Stimulated activated CD4-positive, alpha-beta T cell treated with anti-CD3 and anti-CD28 coated beads, TNF-alpha, amount 100 ng/mL, for 4 hours (primary cell): ENCODE measurements at regions not wholly inside any gene's neighbourhood (a gene's known extent, or its start where the extent isn't known, plus 50 kb on each side); places are given as distances from the start of the nearest gene placed in this dataset.

Experiments used
- DNase-seq, 3 experiments: peaks; one replicate each; pipeline ENCODE4 v3.0.0-alpha.2; 2020; ENCODE audit warnings: low read depth in 3 of 3

DNA sequence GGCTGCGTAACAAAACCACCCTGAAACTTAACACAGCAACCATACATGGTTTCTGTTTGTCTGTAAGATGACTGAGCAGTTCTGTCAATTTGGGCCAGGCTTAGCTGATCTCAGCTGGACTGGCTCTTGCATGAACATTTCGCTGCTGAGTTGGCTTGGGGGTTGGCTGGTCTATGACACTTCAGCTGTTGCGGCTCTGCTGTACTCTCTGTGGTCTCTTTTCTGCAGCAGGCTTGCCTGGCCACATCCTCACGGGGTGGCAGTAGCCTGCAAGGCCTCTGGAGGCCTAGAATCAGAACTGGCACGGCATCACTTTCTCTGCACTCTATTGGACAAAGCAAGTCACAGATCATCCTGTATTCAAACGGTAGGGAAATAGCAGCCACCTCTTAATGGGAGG, 216.2 kb downstream of the BCL11B start:
- DNase-seq: no peak

DNA sequence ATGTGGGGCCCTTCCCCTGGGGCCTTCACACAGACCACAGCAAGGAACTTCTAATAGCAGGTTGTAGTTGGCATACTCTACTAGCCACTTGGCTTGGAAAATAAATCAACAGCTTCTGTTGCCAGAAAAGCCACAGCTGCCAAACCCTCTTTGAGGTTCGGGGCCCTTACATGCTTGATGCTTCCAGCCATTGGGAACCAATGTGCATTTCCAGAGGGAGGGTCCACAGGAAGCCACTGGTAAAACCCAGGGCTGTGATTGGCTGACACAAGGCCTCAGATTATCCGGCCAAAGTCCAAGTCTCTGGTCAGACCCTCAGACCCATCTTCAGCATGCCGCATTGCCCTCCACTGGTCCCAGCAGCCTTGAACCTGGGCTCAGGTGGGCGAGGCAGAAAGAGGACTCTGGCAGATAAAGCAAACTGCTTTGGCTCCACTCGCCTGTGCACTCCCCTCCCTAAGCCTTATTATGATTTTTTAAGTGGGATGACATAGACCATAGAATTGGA, 214.4 kb downstream of the BCL11B start:
- DNase-seq: no peak

- DNase-seq: no peak
Observed at GRCh38 chr14:99058542-99058941, 213.5 kb downstream of the BCL11B start.

- no peak for DNase-seq
Observed at GRCh38 chr14:99062216-99062615, 209.8 kb downstream of the BCL11B start.

DNA sequence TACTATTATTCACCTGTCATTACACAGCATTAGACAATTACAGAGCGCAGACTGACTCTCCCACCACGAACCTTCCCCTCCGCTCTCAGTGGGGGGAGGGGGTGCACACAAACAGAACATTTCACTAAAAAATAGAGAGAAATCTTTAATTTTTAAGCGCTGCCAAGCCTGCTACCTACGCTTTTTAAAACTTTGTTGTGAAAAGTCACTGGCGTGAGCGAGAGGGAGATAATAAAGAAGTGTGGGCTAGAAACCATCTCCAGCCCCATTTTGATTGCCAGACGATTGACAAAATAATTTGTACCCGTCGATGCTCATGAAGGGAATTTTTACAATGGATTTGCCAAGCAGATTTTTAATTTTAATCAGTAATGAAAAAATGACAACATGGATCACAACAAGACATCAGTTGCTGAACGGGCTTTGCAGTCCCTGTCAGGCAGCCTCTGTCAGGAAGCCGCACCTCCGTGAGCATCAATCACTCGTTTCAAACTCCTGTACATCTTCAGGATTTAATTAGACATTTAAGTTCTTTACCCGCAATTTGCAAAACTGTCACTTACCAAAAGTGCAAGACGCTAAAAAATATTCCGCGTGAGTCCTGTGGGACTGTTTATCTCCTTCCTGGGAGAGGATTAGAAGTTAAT, 209.1 kb downstream of the BCL11B start:
- DNase-seq: no peak

DNA sequence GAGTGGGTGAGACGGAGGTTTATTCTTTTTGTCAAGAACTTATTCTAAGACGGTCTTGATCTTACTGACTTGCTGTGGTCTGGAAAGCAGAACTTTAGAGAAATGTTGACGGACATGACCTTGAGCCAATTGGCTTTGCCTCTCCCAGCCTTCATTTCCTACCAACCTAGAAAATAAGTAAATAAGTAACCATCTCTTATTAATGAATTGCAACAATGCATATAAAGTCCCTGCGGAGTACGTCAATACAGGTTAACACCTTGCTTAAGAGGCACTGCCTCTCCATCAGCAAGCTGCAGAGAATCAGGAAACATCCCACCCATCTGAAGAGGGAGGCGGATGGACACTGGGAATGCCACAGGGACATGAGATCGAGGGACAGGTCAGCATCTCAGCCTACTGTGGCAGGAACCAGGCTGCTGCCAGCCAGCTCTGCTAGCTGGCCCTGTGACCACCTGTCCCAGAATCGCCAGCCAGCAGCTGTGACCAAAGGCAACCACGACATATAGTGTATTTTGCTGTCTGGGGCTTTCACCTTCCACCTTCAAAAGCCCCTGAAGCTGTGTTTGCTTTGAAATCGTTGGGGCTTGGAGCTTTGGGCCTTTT, 208.3 kb downstream of the BCL11B start:
- DNase-seq: no peak

- DNase-seq: no peak
Observed at GRCh38 chr14:99064262-99064954, 207.6 kb downstream of the BCL11B start.

GRCh38 chr14:99065551-99065950, 206.4 kb downstream of the BCL11B start:
- no peak for DNase-seq

DNA sequence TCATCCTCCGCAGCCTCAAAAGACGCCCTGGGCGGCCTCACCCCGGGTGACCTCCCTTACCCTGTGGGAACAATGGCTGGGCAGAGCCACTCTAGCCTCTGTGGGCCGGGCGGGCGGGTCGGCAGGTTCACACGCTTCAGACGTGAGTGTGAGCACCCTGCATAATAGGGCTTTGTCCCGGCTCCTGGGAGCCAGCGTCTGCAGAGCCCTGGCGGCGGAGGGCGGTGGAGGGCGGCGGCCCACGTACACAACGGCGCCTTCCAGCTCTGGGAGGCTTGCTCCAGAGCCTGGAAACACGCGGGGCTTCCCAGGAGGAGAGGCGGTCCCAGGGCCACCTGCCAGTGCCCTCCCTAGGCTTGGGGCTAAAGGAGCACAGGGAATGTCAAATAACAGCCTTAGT, 205.6 kb downstream of the BCL11B start:
- DNase-seq: no peak

DNA sequence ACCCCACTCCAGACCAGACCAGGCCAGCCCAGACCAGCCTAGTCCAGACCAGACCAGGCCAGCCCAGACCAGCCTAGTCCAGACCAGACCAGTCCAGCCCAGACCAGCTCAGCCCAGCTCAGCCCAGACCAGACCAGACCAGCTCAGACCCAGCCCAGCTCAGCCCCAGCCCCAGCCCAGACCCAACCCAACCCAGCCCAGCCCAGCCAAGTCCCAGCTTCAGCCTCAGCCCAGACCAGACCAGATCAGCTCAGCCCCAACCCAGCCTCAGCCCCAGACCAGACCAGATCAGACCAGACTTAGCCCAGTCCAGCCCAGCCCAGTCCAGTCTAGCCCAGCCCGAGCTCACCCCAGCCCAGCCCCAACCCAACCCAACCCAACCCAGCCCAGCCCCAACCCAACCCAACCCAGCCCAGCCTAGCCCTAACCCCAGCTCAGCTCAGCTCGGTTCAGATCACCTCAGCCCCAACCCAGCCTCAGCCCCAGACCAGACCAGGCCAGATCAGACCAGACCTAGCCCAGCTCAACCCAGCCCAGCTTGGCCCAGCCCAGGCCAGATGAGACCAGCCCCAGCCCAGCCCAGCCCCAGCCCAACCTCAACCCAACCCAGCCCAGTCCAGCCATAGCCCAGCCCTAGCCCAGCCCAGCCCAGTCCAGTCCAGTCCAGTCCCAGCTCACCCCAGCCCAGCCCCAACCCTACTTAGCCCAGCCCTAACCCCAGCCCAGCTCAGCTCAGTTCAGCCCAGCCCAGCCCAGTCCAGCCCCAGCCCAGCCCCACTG, 204.7 kb downstream of the BCL11B start:
- no peak for DNase-seq

- no peak for DNase-seq
Observed at GRCh38 chr14:99067927-99068326, 204.1 kb downstream of the BCL11B start.

GRCh38 chr14:99069946-99070345, 202.1 kb downstream of the BCL11B start:
- DNase-seq: no peak

DNA sequence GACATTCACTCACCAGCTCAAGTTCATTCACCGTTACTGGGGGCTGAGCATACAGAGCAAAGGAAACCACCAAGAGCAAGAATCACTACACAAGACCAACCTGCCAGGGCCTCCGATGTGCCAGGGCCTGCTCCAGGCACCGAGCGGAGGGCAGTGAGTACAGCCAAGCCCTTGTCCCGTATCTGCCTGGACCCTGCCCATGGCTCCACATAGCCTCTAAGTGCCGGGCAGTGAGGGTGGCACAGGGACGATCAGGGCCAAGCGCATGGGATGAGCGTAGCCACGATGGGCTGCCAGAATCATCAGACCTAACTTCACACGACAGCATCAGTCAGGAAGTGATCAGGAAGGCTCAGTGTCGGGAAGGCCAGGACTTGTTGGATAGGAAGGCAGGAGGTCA, 199.6 kb downstream of the BCL11B start:
- DNase-seq: no peak

DNA sequence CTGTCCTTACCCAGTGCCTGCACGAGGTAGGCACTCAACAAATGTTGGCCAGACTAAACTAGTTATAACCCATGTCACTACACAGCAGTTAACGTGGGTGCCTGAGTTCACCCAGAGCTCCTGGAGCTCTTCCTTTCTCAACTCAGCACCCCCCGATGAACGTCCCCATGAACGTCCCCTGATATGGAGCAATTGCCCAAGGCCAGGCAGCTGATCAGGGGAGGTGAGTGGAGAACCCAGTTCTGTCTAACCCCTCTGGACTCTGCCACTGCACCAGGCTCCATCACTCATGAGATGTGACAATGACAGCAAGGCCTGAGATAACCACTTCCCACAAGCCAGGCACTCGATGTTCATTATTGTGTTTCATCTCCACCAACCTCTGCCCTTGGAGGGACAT, 199.0 kb downstream of the BCL11B start:
- no peak for DNase-seq

- DNase-seq: no peak
Observed at GRCh38 chr14:99073431-99073830, 198.6 kb downstream of the BCL11B start.

- DNase-seq: no peak
Observed at GRCh38 chr14:99075061-99075460, 196.9 kb downstream of the BCL11B start.

DNA sequence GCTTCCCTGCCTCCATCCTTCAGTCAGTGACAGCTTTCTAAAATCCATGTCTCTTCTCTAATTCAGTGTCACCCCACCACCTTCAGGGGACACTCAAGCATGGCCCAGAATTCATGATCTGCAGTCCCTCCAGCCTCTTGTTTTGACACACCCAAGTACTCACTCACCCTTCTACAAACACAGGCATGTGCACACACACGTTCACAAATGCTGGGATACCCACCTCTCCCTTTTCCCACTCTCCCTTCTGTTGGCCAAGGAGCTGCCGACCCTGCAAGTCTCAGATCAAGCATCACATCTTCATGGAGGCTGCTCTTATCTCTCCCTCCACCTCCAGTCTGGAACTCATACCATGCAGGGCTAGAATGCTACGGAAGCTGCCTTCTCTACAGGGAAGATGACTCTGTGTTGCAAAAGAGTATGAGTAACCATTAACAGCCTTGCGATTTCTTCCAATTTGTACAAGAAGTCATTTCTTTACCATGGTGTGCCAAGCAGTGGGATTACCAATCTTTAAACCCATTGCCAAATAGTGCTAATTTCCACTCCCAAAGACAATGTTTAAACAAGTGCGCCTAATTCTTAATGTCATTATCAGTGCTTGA, 196.1 kb downstream of the BCL11B start:
- DNase-seq: no peak

DNA sequence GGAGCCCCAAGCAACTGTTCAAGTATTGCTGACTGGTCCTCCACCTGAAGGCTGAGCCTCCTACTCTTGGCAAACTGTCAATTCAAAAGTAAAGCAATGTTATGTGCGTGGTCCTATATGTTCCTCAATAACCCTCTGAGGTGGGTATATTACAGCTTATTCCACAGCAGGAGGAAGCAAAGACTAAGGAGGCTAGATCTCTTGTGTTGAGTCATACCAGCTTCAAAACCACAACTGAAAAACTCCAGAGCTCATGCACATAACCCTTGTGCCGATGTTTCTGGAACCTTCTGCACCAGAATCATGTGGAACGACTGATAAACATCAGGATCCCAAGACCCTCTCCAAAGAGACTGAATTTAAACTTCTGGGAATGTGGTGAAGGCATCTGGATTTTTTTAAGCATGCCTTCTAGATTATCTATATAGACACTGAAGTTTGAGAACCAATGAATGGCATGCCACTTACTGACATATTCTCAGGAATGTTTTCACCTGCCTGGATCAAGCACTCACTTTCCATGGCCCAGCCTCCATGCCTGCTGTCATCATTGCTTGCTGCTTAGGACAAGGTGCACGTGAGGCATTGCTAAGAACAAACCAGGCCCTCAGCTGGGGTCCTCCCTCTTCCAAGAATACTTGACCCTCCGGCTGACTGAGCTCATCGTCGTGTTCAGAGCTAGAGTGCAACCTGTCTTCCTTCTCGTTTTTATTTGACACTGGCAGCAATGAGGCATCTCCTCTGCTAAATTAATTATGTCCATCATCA, 194.7 kb downstream of the BCL11B start:
- DNase-seq: no peak

- no peak for DNase-seq
Observed at GRCh38 chr14:99077844-99078236, 194.2 kb downstream of the BCL11B start.

DNA sequence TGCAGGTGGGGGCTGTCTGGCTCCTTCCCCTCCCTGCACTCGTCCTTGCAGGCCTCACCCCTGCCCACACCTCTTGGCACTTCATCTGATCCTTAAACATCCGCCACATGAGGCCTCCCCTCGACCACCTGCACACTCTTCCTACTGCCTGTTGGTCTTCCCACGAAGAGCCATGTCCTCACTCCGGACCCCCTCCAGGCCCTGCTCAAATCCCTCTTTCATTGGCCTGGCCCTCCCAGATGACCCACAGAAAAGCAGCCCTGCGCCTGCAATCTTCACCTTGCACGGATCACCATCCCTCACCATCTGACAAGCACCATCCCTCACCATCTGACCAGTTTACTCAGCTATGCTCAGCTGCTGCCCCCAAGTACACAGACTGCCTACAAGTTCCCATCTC, 193.6 kb downstream of the BCL11B start:
- DNase-seq: no peak

- DNase-seq: no peak
Observed at GRCh38 chr14:99079061-99079727, 192.8 kb downstream of the BCL11B start.
